ENCODE measurements at regions not wholly inside any gene's neighbourhood (a gene's known extent, or its start where the extent isn't known, plus 50 kb on each side); places are given as distances from the start of the nearest gene placed in this dataset.
"Not testable (repeated sequence)": the region's sequence is repeated elsewhere in the genome, so short reads cannot be mapped to it uniquely, and the experiment has no call there.

DNA sequence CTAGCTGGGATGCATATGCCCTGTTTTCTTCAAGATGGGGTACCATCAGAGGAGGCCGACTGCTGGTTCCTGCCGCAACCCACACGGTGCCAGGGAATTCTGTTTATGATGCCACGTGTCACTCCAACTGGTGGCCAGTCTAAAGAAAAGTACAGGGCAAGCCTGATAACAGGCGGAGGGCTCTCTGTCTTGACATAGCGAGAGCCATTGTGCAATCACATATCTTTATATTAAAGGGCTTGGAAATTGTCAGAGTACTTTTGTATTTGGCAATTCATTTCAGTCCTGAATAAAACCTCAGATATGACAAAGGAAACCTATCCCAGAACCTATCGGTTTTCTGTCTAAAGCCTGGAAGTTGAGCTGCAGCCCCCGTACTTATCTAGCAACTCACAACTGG lies 768.4 kb downstream of the TDRD15 start:
- Histone ChIP-seq H3F3A (ENCODE audit: control insufficient read depth, insufficient read depth) (no peaks in the 10 kb centered on the region), H3K27me3 (ENCODE audit: control insufficient read depth, low read length) (no peaks in the 10 kb centered on the region), H3K4me1 (ENCODE audit: control insufficient read depth, low read length) (no peaks in the 10 kb centered on the region), H3K4me2 (ENCODE audit: low read length) (no peak overlapping the region), H3K9me3 (ENCODE audit: control insufficient read depth, insufficient read depth, low read length) (no peaks in the 10 kb centered on the region), H3K9me2 (replicated peaks; ENCODE audit: control insufficient read depth, low read length) (no peaks in the 10 kb centered on the region; the same call in 1 of the 2 replicates), H3K27ac (ENCODE audit: low read depth, low read length) (no peak overlapping the region), H3K79me2 (ENCODE audit: control insufficient read depth, low read length) (no peaks in the 10 kb centered on the region), H3K4me3 (ENCODE audit: low read length) (no peak overlapping the region), H4K20me1 (ENCODE audit: control insufficient read depth, insufficient read depth, low read depth, low read length) (no peaks in the 10 kb centered on the region), H3K36me3 (ENCODE audit: control insufficient read depth, low read length) (no peaks in the 10 kb centered on the region)
- TF ChIP-seq EZH2phosphoT487 (IDR thresholded peaks at IDR 0.05; ENCODE audit: borderline replicate concordance, low read length), result no peak
- TF ChIP-seq, protein P1, sequence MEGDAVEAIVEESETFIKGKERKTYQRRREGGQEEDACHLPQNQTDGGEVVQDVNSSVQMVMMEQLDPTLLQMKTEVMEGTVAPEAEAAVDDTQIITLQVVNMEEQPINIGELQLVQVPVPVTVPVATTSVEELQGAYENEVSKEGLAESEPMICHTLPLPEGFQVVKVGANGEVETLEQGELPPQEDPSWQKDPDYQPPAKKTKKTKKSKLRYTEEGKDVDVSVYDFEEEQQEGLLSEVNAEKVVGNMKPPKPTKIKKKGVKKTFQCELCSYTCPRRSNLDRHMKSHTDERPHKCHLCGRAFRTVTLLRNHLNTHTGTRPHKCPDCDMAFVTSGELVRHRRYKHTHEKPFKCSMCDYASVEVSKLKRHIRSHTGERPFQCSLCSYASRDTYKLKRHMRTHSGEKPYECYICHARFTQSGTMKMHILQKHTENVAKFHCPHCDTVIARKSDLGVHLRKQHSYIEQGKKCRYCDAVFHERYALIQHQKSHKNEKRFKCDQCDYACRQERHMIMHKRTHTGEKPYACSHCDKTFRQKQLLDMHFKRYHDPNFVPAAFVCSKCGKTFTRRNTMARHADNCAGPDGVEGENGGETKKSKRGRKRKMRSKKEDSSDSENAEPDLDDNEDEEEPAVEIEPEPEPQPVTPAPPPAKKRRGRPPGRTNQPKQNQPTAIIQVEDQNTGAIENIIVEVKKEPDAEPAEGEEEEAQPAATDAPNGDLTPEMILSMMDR (IDR thresholded peaks at IDR 0.05; ENCODE audit: low read depth, low read length, poor library complexity, severe bottlenecking), result no peak

DNA sequence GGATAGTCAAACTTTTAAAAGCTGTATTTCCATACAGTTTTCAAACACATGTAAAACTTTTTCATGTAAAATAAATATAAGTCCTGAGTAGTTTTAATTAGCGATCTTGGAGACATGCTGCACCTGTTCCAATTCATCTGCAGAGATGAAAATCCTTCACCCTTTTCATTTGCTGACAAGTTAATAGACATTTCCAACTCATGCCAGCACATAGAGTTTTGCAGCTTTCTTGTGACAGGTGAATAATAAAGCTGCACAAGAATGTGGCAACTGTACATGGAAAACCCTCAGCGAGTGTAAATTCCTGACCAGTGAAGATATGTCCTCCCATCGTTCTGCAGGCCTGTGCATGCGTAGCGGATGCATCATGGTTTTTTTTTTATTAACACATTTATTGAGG lies 771.4 kb downstream of the TDRD15 start:
- Histone ChIP-seq H3K4me3 (ENCODE audit: low read length) (no peak overlapping the region), H3K27me3 (ENCODE audit: control insufficient read depth, low read length) (no peaks in the 10 kb centered on the region), H3K79me2 (ENCODE audit: control insufficient read depth, low read length) (no peaks in the 10 kb centered on the region), H3K9me3 (ENCODE audit: control insufficient read depth, insufficient read depth, low read length) (no peaks in the 10 kb centered on the region), H4K20me1 (ENCODE audit: control insufficient read depth, insufficient read depth, low read depth, low read length) (no peaks in the 10 kb centered on the region), H3K9me2 (replicated peaks; ENCODE audit: control insufficient read depth, low read length) (no peaks in the 10 kb centered on the region), H3K4me1 (ENCODE audit: control insufficient read depth, low read length) (no peaks in the 10 kb centered on the region), H3K4me2 (ENCODE audit: low read length) (no peak overlapping the region), H3K27ac (ENCODE audit: low read depth, low read length) (no peak overlapping the region), H3F3A (ENCODE audit: control insufficient read depth, insufficient read depth) (no peaks in the 10 kb centered on the region), H3K36me3 (ENCODE audit: control insufficient read depth, low read length) (no peaks in the 10 kb centered on the region)
- TF ChIP-seq EZH2phosphoT487 (IDR thresholded peaks at IDR 0.05; ENCODE audit: borderline replicate concordance, low read length), result no peak
- TF ChIP-seq, protein P1 (IDR thresholded peaks at IDR 0.05; ENCODE audit: low read depth, low read length, poor library complexity, severe bottlenecking), result no peak

DNA sequence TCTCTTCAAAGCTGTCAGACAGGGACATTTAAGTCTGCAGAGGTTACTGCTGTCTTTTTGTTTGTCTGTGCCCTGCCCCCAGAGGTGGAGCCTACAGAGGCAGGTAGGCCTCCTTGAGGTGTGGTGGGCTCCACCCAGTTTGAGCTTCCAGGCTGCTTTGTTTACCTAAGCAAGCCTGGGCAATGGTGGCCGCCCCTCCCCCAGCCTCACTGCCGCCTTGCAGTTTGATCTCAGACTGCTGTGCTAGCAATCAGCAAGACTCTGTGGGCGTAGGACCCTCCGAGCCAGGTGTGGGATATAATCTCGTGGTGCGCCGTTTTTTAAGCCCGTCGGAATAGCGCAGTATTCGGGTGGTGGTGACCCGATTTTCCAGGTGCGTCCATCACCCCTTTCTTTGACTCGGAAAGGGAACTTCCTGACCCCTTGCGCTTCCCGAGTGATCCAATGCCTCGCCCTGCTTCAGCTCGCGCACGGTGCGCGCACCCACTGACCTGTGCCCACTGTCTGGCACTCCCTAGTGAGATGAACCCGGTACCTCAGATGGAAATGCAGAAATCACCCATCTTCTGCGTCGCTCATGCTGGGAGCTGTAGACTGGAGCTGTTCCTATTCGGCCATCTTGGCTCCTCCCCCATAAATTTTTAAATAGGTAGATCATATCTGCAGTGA lies 785.1 kb downstream of the TDRD15 start:
- not testable (repeated sequence) for H3K4me3 ChIP-seq (ENCODE audit: low read length); H4K20me1 ChIP-seq (ENCODE audit: control insufficient read depth, insufficient read depth, low read depth, low read length); H3K9me3 ChIP-seq (ENCODE audit: control insufficient read depth, insufficient read depth, low read length); H3F3A ChIP-seq (ENCODE audit: control insufficient read depth, insufficient read depth); H3K36me3 ChIP-seq (ENCODE audit: control insufficient read depth, low read length); H3K4me1 ChIP-seq (ENCODE audit: control insufficient read depth, low read length); H3K27ac ChIP-seq (ENCODE audit: low read depth, low read length); H3K9me2 ChIP-seq (replicated peaks; ENCODE audit: control insufficient read depth, low read length); H3K4me2 ChIP-seq (ENCODE audit: low read length); H3K27me3 ChIP-seq (ENCODE audit: control insufficient read depth, low read length); H3K79me2 ChIP-seq (ENCODE audit: control insufficient read depth, low read length)

DNA sequence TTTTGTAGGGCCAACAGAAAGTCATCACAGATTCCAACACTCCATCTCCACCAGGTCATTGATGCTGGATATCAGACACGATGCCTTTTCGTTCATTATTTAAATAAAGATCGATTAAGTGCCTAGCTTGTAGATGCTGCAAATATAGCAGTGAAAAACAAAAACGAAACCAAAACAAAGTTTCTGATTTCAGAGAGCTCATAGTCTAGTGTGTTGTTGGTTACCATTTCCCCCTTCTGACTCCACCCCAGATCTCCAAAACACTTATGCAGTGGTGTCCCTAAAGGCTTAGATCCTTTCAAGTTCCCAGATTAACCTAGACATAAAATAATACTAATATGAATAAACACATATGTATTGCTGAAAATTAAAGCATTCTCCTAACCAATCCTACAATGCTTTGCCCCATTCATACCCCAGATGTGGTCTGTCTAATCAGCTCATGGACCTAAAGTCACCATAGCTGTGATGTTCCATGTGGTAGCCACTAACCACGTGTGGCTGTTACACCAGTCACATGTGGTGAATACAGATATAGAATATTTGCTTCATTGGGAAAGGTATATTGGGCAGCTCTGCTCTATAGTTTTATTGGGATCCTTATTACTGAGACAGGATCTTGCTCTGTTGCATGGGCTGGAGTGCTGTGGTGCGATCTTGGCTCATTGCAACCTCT lies 787.2 kb downstream of the TDRD15 start:
- Histone ChIP-seq H3K27ac (ENCODE audit: low read depth, low read length) (no peak overlapping the region), H3K4me3 (ENCODE audit: low read length) (no peak overlapping the region), H3K4me1 (ENCODE audit: control insufficient read depth, low read length) (no peaks in the 10 kb centered on the region), H3K9me2 (replicated peaks; ENCODE audit: control insufficient read depth, low read length) (no peaks in the 10 kb centered on the region), H3F3A (ENCODE audit: control insufficient read depth, insufficient read depth) (no peaks in the 10 kb centered on the region), H3K27me3 (ENCODE audit: control insufficient read depth, low read length) (no peaks in the 10 kb centered on the region), H4K20me1 (ENCODE audit: control insufficient read depth, insufficient read depth, low read depth, low read length) (no peaks in the 10 kb centered on the region), H3K4me2 (ENCODE audit: low read length) (no peak overlapping the region), H3K36me3 (ENCODE audit: control insufficient read depth, low read length) (no peaks in the 10 kb centered on the region), H3K79me2 (ENCODE audit: control insufficient read depth, low read length) (no peaks in the 10 kb centered on the region), H3K9me3 (ENCODE audit: control insufficient read depth, insufficient read depth, low read length) (no peaks in the 10 kb centered on the region)
- TF ChIP-seq, protein P1 (IDR thresholded peaks at IDR 0.05; ENCODE audit: low read depth, low read length, poor library complexity, severe bottlenecking), result no peak
- no peak for TF ChIP-seq EZH2phosphoT487 (IDR thresholded peaks at IDR 0.05; ENCODE audit: borderline replicate concordance, low read length)
